Naive thymus-derived CD8-positive, alpha-beta T cell (primary cell): ENCODE measurements at regions not wholly inside any gene's neighbourhood (a gene's known extent, or its start where the extent isn't known, plus 50 kb on each side); places are given as distances from the start of the nearest gene placed in this dataset.
"Not testable (repeated sequence)": the region's sequence is repeated elsewhere in the genome, so short reads cannot be mapped to it uniquely, and the experiment has no call there.

ENCODE experiments used
- ATAC-seq, 2 donors: fragments of 150-1000 bp; cut with Tn5 transposase in 1 of 2; sonication (Bioruptor Pico), chemical (Tn5 transposase) in 1 of 2; 1 replicate in 1 of 2; 2 replicates in 1 of 2; pipeline ENCODE4 v1.10.0; 2021; ENCODE audit warnings: mild to moderate bottlenecking in 2 of 2, moderate library complexity in 2 of 2
- POLR2A ChIA-PET: fragments of 350-600 bp; sonication (Branson Sonifier 250); formaldehyde crosslinking; loops from one replicate; lab custom pipeline; 2021; ENCODE audit warnings: antibody characterized with exemption; lab: Charles Lee
- DNase-seq, 10 donors: peaks; one replicate each; pipeline versions ENCODE4 v3.0.0 to v3.0.0-alpha.2; 2020 to 2022
- H3K27ac Mint-ChIP-seq, 10 donors: one replicate each; pipeline ENCODE4 v1.8.0; 2020 to 2022; ENCODE audit warnings: mild to moderate bottlenecking in 10 of 10, mixed read lengths in 10 of 10, moderate library complexity in 4 of 10, inconsistent platforms in 1 of 10
- H3K27me3 Mint-ChIP-seq, 5 donors: one replicate each; pipeline ENCODE4 v1.8.0; 2021 to 2022; ENCODE audit warnings: mixed read lengths in 5 of 5
- H3K36me3 Mint-ChIP-seq, 3 donors: one replicate each; pipeline ENCODE4 v1.8.0; 2020 to 2022; ENCODE audit warnings: mixed read lengths in 3 of 3, mild to moderate bottlenecking in 2 of 3, inconsistent platforms in 1 of 3
- H3K4me1 Mint-ChIP-seq, 4 donors: one replicate each; pipeline ENCODE4 v1.8.0; 2021 to 2022; ENCODE audit warnings: mixed read lengths in 4 of 4
- H3K4me3 Mint-ChIP-seq, 10 donors: one replicate each; pipeline ENCODE4 v1.8.0; 2020 to 2022; ENCODE audit warnings: mild to moderate bottlenecking in 10 of 10, mixed read lengths in 10 of 10, moderate library complexity in 6 of 10, inconsistent platforms in 1 of 10
- H3K9me3 Mint-ChIP-seq, 9 donors: one replicate each; pipeline ENCODE4 v1.8.0; 2020 to 2022; ENCODE audit warnings: mixed read lengths in 9 of 9, mild to moderate bottlenecking in 3 of 9, inconsistent platforms in 1 of 9, moderate library complexity in 1 of 9

DNA sequence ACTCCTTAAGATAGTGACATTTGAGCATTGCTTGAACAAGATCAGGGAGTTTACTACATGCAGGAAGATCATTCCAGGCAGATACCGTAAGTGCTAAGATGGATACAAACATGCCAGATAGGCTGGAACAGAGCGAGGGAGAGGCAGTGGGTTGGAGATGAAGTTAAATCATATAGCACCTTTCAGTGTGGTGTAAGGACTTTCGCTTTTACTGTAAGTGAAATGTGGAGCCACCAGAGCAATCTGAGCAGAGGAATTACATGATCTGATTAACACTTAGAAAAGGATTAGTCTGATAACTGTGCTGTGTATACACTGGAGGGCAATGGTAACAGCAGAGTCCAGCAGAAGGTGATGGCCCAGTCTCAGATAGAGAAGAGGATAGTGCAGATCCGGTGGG is 163.0 kb upstream of the SSTR1 start:
- Mint-ChIP-seq H3K4me1 (peaks cover 2 to 22% (median 8%) of the 10 kb centered on the region in 4 donors), H3K27ac (no peak overlapping the region), H3K9me3 (peaks cover 0 to 21% (median 10%) of the 10 kb centered on the region in 9 donors), H3K36me3 (peaks cover 0 to 17% (median 16%) of the 10 kb centered on the region in 3 donors), H3K27me3 (no peaks in the 10 kb centered on the region), H3K4me3 (no peak overlapping the region)
- no peak for DNase-seq
- POLR2A ChIA-PET, result no interaction called here
- no peak for ATAC-seq

GRCh38 chr14:38045461-38045860 is 162.2 kb upstream of the SSTR1 start:
- ATAC-seq (no peak), DNase-seq (peak in 1 of 10 donors; percentile 14)
- Mint-ChIP-seq H3K4me1 (peaks cover 2 to 18% (median 6%) of the 10 kb centered on the region in 4 donors), H3K36me3 (peaks cover 0 to 17% (median 16%) of the 10 kb centered on the region in 3 donors), H3K9me3 (peaks cover 0 to 24% (median 10%) of the 10 kb centered on the region in 9 donors), H3K27me3 (no peaks in the 10 kb centered on the region), H3K27ac (no peak overlapping the region), H3K4me3 (no peak overlapping the region)
- POLR2A ChIA-PET, result no interaction called here

GRCh38 chr14:38046160-38046559 is 161.5 kb upstream of the SSTR1 start:
- H3K9me3 Mint-ChIP-seq, result peaks cover 0 to 27% (median 12%) of the 10 kb centered on the region in 9 donors
- ATAC-seq, result no peak
- POLR2A ChIA-PET, result no interaction called here
- H3K4me1 Mint-ChIP-seq, result peaks cover 2 to 16% (median 5%) of the 10 kb centered on the region in 4 donors
- H3K27ac Mint-ChIP-seq, result no peak overlapping the region
- H3K36me3 Mint-ChIP-seq, result peaks cover 0 to 19% (median 16%) of the 10 kb centered on the region in 3 donors
- no peak overlapping the region for H3K4me3 Mint-ChIP-seq
- H3K27me3 Mint-ChIP-seq, result no peaks in the 10 kb centered on the region
- no peak for DNase-seq

DNA sequence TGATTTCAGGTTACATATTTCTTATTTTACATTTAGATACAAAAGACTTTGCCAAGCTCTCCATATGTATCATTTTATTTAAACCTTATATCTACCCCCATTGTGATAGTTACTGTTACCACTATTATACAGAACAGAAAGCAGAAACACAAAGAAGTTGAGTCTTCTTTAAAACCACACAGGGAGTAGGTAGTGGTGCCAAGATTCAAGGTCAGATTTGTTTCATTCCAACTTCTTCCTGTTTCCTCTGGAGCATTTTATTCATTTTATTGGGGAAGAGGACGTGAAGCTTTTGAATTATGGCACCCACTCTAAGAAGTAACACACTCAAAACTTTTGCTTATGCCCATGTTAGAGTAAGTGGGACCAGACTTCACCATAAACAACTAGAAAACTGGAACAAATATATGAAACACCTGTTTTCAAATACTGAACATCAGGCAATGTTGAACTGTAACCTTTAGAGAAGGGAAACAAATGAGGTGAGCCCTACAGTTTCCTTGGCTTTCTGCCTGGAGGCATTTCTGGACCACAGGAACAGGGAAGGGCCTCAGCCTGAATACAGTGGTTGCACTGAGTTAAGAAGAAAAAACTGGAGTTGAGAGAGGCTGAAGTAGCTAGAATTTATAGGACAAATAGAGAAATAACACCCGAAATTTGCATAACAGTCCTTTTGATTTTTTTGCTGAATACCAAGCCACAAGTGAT is 160.4 kb upstream of the SSTR1 start:
- Mint-ChIP-seq H3K36me3 (peaks cover 0 to 22% (median 18%) of the 10 kb centered on the region in 3 donors), H3K27ac (peak overlapping the region in 3 of 10 donors; percentile 1 to 22 (median 15)), H3K9me3 (peaks cover 0 to 27% (median 12%) of the 10 kb centered on the region in 9 donors), H3K27me3 (no peaks in the 10 kb centered on the region), H3K4me1 (peaks cover 4 to 14% (median 5%) of the 10 kb centered on the region in 4 donors), H3K4me3 (no peak overlapping the region)
- DNase-seq, result no peak
- ATAC-seq, result no peak
- POLR2A ChIA-PET, result no interaction called here

DNA sequence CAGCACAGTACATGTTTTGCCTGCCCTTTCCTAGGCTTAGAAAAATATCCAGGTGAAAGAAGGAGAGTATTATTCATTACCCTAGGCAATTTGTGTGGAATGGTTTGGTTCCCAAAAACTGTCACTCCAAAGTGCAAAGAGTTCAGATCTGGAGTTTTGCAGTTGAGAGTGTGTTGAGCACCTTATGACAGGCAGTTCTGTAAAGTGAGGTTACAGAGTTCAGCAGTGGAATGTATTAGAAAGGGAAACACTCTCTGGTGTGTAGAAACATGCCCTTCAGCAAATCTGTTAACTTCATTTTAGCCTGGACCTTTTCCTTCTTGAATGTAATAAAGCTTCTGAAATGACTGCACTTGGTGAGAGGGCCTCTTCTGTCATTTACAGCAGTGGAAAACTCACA is 154.0 kb upstream of the SSTR1 start:
- Mint-ChIP-seq H3K9me3 (peaks cover 0 to 15% (median 8%) of the 10 kb centered on the region in 9 donors), H3K4me1 (peaks cover 8 to 21% (median 11%) of the 10 kb centered on the region in 4 donors), H3K27me3 (no peaks in the 10 kb centered on the region), H3K4me3 (no peak overlapping the region), H3K36me3 (peaks cover 0 to 13% (median 8%) of the 10 kb centered on the region in 3 donors), H3K27ac (peak overlapping the region in 4 of 10 donors; percentile 8 to 85 (median 54))
- ATAC-seq (no peak), DNase-seq (no peak)
- POLR2A ChIA-PET, result interaction anchor here (0.7 to 1.5 kb wide), 2 partner anchors 24 to 31 kb away, joined by 3 to 4 read pairs; no protein-coding TSS in a partner anchor

DNA sequence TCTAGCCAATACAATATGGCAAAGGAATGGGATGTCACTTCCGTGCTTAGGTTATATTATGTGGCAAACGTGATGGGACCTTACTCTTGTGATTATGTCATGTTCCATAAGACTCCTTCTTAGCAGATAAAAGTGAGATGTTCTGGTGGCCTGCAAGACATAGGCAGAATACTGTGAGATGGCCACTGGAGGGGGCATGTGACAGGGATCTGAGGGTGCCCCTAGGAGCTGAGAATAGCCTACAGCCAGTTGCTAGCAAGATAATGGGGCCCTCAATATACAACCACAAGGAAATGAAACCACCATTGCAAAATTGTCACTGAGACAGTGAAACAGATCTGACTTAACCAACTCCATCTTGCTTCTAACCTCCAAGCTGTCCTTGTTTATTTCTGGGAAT is 151.4 kb upstream of the SSTR1 start:
- peaks cover 7 to 21% (median 11%) of the 10 kb centered on the region in 4 donors for H3K4me1 Mint-ChIP-seq
- POLR2A ChIA-PET, result interaction anchor here (0.6 kb wide), 1 partner anchor 108 kb away, joined by 7 read pairs; no protein-coding TSS in a partner anchor
- peak; percentile 51 to 63 for ATAC-seq
- no peak overlapping the region for H3K27ac Mint-ChIP-seq
- no peaks in the 10 kb centered on the region for H3K27me3 Mint-ChIP-seq
- peaks cover 0 to 19% (median 5%) of the 10 kb centered on the region in 9 donors for H3K9me3 Mint-ChIP-seq
- peak in 1 of 10 donors; percentile 62 for DNase-seq
- H3K36me3 Mint-ChIP-seq, result peaks cover 0 to 9% (median 6%) of the 10 kb centered on the region in 3 donors
- H3K4me3 Mint-ChIP-seq, result no peak overlapping the region

DNA sequence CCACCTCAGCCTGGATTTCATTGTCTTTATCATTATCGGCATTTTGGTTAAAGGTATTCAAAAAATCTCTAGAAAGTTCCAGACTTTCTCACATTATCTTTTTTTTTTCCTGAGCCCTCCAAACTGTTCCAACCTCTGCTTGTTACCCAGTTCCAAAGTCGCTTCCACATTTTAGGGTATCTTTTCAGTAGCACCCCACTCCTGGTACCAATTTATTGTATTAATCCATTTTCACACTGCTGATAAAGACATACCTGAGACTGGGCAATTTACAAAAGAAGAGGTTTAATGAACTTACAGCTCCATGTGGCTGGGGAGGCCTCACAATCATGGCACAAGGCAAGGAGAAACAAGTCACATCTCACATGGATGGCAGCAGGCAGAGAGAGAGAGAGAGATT is 145.5 kb upstream of the SSTR1 start:
- POLR2A ChIA-PET, result interaction anchor here (6.5 kb wide), 1 partner anchor 15 kb away, joined by 45 read pairs; no protein-coding TSS in a partner anchor
- DNase-seq, H3K27me3 Mint-ChIP-seq, ATAC-seq, H3K4me3 Mint-ChIP-seq: not testable (repeated sequence)
- H3K4me1 Mint-ChIP-seq, result peaks cover 11 to 24% (median 22%) of the 10 kb centered on the region in 4 donors
- H3K9me3 Mint-ChIP-seq, result peaks cover 0 to 34% (median 20%) of the 10 kb centered on the region in 9 donors
- H3K36me3 Mint-ChIP-seq, result peaks cover 0 to 22% (median 11%) of the 10 kb centered on the region in 3 donors
- peak overlapping the region in 3 of 10 donors; percentile 17 to 83 (median 52) for H3K27ac Mint-ChIP-seq

DNA sequence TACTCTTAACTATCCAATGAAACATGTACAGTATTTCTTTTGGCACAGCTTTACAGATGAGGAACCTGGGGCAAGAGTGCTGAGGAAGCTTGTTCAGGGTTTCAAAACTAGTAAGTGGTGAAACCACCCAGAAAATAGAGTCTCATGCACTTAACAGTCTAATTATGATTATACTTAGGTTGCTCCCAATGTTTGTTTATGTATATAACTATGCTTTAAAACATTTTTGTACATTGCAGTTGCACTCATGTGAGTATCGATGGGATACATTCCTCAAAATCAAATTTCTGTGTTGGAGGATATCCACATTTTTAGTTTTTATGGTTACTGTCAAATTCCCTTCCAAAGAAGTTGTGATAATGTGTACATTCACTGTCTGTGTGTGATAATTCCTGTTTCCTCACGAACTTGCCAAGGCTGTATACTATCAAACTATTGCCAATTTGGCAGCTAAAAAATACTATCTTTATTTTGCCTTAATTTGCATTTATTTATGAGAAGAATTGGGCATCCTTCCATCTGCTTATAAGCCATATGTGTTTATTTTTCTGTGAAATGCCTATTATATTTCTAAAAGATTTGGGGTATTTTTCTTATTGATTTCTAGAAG is 143.9 kb upstream of the SSTR1 start:
- POLR2A ChIA-PET, result interaction anchor here (0.8 to 6.5 kb wide), 3 partner anchors 8 to 13 kb away, joined by 3 to 45 read pairs (median 4); no protein-coding TSS in a partner anchor
- peaks cover 0 to 22% (median 11%) of the 10 kb centered on the region in 3 donors for H3K36me3 Mint-ChIP-seq
- peaks cover 13 to 30% (median 27%) of the 10 kb centered on the region in 4 donors for H3K4me1 Mint-ChIP-seq
- peak overlapping the region; percentile 65 to 99 (median 95) for H3K27ac Mint-ChIP-seq
- H3K4me3 Mint-ChIP-seq, result no peak overlapping the region
- no peaks in the 10 kb centered on the region for H3K27me3 Mint-ChIP-seq
- no peak for DNase-seq
- no peak for ATAC-seq
- H3K9me3 Mint-ChIP-seq, result peaks cover 0 to 34% (median 20%) of the 10 kb centered on the region in 9 donors

GRCh38 chr14:38065106-38065762 is 142.5 kb upstream of the SSTR1 start:
- ATAC-seq (peak; percentile 93 to 95), DNase-seq (peak; percentile 14 to 87 (median 76))
- Mint-ChIP-seq H3K27ac (peak overlapping the region; percentile 92 to 99 (median 98)), H3K9me3 (peaks cover 0 to 25% (median 15%) of the 10 kb centered on the region in 9 donors), H3K4me3 (peak overlapping the region; percentile 61 to 84 (median 77)), H3K36me3 (peaks cover 0 to 22% (median 8%) of the 10 kb centered on the region in 3 donors), H3K27me3 (no peaks in the 10 kb centered on the region), H3K4me1 (peaks cover 18 to 44% (median 41%) of the 10 kb centered on the region in 4 donors)
- POLR2A ChIA-PET, result interaction anchor here (1.0 to 6.5 kb wide), 3 partner anchors 11 to 17 kb away, joined by 4 to 45 read pairs (median 4); no protein-coding TSS in a partner anchor

- DNase-seq, result no peak
- H3K36me3 Mint-ChIP-seq, result peaks cover 0 to 16% (median 0%) of the 10 kb centered on the region in 3 donors
- peak overlapping the region in 6 of 10 donors; percentile 18 to 82 (median 70) for H3K27ac Mint-ChIP-seq
- H3K27me3 Mint-ChIP-seq, result no peaks in the 10 kb centered on the region
- peak overlapping the region in 3 of 10 donors; percentile 5 to 42 (median 39) for H3K4me3 Mint-ChIP-seq
- POLR2A ChIA-PET, result no interaction called here
- peaks cover 37 to 78% (median 74%) of the 10 kb centered on the region in 4 donors for H3K4me1 Mint-ChIP-seq
- ATAC-seq, result no peak
- H3K9me3 Mint-ChIP-seq, result peaks cover 0 to 8% (median 5%) of the 10 kb centered on the region in 9 donors
Observed at GRCh38 chr14:38070061-38070588, 137.6 kb upstream of the SSTR1 start.

DNA sequence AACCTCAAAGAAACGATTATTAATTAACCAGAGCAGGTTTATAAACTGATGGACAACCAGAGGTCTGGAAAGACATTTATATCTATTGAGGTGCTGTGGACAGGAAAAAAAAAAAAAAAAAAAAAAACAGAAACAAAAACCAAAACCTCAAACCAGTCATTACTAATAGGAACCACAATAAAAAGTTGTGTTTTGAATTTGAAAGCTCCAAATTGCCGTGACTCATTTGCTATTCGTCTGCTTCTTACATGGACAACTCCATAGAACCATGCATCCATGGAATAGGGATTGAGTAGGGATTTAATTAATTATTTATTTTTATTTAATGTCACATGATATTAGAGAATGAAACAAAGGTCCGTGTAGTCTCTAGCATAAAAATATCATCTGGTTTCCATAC is 134.1 kb upstream of the SSTR1 start:
- Mint-ChIP-seq H3K27me3 (no peaks in the 10 kb centered on the region), H3K9me3 (peaks cover 0 to 8% (median 5%) of the 10 kb centered on the region in 9 donors), H3K36me3 (peaks cover 0 to 19% (median 0%) of the 10 kb centered on the region in 3 donors), H3K4me1 (peaks cover 34 to 87% (median 74%) of the 10 kb centered on the region in 4 donors), H3K4me3 (peak overlapping the region in 9 of 10 donors; percentile 30 to 79 (median 70)), H3K27ac (peak overlapping the region in 9 of 10 donors; percentile 93 to 98 (median 95))
- ATAC-seq (no peak), DNase-seq (no peak)
- POLR2A ChIA-PET, result interaction anchor here (0.6 to 6.4 kb wide), 4 partner anchors 8 to 52 kb away, joined by 3 to 45 read pairs (median 4); no protein-coding TSS in a partner anchor
